ENCODE measurements at regions not wholly inside any gene's neighbourhood (a gene's known extent, or its start where the extent isn't known, plus 50 kb on each side); places are given as distances from the start of the nearest gene placed in this dataset.

DNA sequence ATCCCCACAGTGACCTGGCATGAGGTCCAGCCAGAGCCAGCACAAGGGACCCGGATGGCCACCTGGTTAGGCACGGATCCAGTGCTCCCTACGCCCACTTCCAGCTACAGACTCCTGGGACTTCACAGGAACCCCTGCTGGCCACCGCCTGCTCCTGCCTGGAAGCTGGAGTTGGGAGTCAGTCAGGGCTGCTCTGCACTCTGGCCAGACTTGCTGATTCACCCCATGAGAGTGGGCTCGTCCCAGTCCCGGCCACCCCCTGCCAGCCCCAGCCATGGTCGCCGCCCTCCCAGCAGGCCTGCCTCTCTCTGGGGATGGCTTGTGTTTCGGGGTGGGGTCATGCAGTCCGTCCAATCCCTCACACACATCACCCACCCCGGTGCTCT lies 125.8 kb downstream of the DLL1 start:
- no peak overlapping the region for H3K27ac ChIP-seq
- DNase-seq (ENCODE audit: low read depth, low spot score) = no peak

DNA sequence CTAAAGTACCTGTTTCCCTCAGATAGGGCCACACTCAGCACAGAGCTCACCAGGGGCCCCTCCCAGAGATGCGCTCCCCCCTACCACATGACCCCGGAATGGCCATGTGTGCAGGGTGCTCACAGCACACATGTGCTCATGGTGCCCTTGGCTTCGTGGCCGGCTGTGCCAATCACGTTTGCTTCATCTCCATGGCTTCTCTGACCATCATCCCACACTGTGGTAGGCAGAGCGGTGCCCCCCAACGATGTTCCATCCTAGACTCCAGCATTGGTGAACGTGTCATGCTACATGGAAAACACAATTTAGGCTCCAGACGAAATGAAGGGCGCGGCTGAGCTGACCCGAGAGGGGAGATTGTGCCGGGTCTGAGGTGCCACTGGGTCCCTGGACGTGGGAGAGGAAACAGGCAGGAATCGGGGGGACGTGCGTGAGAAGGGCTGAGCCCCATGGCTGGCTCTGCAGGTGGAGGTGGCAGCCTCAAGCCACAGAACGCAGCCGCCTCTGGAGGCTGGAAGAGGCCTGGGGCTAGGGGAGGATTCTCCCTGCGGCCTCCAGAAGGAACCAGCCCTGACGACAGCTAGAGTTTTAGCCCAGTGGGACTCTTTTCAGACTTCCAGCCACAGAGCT lies 126.5 kb downstream of the DLL1 start:
- no peak for DNase-seq (ENCODE audit: low read depth, low spot score)
- no peak overlapping the region for H3K27ac ChIP-seq

DNA sequence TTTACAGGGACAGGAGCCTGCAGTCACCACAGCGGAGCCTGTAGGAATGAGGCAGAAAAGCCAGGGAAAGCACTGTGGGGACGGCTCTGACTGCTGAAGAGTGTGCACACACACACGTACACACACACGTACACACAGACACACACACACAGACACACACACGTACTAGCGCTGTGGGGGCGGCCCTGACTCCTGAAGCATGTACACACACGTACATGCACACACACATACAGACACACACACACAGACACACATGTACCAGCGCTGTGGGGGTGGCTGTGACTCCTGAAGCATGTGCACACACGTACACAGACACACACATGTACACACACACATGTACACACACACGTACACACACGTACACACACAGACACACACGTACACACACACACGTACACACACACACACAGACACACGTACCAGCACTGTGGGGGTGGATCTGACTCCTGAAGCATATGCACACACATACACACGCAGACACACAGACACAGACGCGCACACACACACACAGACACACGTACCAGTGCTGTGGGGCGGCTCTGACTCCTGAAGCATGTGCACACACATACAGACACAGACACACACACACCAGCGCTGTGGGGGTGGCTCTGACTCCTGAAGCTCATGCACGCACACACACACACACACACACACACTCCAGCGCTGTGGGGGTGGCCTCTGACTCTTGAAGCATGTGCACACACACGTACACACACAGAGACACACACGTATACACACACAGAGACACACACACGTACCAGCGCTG lies 127.3 kb downstream of the DLL1 start:
- no peak for DNase-seq (ENCODE audit: low read depth, low spot score)
- H3K27ac ChIP-seq = no peak overlapping the region

DNA sequence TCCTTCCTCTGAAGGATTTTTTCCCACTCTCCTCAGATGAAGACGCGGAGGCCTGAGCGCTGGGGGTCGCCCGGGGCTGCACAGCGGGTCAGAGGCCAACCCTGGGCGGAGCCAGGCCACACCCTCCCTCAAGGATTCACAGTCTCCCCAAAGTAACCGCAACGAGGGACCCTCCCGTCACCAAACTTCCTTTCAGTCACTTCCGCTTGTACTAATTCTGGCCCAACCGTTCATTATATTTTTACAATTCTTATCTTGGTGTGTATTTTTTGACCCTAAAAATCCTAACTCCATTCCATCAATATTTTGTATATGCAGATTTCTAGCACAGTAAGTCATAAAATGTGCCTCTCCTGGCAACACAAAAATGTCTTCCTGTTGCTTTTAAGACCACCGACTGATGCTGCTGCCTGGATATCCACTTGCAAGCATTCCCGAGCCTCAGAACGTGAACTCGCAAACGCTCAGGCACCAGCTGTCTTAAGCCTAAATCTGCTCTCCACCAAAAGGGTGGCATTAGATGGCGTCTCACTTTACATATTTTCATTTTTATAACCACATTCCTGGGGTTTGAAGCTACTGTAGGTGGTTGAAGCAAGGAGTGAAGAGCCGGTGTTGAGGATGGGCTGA lies 128.0 kb downstream of the DLL1 start:
- no peak for DNase-seq (ENCODE audit: low read depth, low spot score)
- H3K27ac ChIP-seq = no peak overlapping the region

DNA sequence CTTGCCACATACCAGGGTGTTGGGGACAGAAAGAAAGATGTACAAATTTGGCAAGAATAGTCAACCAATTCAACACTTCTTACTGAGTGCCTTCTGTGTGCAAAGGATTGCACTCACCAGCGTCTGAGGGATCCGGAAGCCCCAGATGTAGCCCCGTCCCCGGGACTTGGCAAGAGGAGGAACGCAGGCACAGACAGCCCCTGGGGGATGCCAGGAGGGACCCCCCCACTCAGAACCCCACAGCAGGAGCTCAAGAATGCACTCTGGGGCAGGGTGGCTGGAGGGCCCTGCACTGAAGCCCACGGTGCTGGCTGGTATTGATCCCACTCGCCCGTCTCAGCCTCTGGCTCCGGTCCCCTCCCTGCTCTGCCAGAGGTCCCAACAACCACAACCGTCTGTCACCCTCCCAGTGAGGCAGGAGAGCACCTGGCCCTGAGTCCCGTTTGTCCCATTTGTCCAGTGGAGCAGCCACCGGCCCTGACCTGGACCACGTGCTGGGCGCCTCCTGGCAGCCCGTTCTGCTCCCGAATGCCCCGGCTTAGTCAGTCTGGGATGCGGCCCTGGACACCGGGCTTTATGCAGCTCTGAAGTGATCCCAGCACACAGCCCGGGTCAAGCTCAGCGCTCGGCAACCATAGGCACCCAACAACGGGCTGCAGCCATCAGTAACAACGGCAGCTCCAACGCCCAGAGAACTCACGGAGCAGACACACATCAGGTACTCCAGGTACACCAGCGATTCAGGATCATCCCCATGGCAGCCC lies 128.7 kb downstream of the DLL1 start:
- no peak for DNase-seq (ENCODE audit: low read depth, low spot score)
- H3K27ac ChIP-seq = no peak overlapping the region

DNA sequence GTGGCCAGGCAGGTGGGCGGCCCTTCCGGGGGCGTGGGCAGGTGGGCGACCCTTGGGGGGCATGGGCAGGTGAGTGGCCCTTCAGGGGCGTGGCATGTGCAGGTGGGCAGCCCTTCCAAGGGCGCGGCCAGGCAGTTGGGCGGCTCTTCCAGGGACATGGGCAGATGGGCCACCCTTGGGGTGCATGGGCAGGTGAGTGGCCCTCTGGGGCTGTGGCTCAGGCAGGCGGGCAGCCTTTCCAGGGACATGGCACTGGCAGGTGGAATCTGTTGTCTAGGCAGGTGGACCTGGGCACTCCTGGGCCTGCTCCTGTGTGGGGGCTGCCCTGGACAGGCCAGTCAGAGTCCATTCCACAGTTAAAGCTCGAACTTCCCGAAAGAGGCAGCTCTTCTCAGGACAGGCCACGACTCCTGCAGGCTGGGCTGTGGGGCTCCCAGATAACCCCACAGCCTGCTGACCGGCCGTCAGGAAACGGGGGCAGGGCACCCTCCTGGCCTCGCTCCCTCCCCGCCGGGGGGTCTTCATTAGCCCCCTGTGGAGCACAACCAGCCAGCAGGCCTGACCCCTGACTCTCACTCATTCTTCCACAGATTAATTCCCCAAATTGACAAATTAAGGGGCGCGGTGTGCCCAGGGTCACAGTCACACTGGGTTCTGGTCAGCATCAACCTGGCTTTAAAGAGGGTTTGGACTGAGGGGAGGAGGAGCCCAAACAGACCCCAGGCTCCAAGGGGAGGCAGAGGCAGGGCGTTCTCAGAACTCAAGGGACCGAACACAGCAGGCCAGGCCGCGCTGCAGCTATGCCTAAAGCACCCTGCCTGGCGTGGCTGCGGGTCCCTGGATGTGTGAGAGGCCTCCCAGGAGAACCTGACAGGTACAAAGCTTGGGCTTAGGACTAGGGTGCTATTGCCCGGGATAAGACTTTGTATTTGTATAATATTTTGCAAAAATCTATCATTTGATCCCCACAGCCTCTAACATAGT lies 130.0 kb downstream of the DLL1 start:
- no peak for DNase-seq (ENCODE audit: low read depth, low spot score)
- no peak overlapping the region for H3K27ac ChIP-seq

DNA sequence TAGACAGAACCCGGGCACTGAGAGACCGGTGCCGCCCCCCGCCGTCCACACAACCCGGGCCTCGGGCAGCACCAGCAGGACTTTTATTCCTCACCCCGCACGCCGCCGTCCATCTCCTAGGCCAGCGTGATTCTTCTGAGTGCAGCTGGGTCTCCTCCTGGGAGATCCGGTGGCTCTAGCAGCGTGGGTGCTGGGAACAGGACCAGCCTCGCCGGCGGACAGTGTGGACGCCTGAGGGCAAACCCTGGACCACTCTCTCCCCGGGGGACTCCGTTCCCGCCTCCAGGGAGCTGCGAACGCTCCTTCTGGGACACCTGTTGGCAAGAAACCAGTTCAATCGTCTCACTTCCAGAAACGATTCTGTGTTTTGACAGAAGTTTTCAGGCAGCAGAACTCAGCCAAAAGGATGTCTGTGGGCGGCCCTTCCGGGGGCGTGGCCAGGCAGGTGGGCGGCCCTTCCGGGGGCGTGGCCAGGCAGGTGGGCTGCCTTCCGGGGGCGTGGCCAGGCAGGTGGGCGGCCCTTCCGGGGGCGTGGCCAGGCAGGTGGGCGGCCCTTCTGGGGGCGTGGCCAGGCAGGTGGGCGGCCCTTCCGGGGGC lies 130.7 kb downstream of the DLL1 start:
- no peak overlapping the region for H3K27ac ChIP-seq
- no peak for DNase-seq (ENCODE audit: low read depth, low spot score)

DNA sequence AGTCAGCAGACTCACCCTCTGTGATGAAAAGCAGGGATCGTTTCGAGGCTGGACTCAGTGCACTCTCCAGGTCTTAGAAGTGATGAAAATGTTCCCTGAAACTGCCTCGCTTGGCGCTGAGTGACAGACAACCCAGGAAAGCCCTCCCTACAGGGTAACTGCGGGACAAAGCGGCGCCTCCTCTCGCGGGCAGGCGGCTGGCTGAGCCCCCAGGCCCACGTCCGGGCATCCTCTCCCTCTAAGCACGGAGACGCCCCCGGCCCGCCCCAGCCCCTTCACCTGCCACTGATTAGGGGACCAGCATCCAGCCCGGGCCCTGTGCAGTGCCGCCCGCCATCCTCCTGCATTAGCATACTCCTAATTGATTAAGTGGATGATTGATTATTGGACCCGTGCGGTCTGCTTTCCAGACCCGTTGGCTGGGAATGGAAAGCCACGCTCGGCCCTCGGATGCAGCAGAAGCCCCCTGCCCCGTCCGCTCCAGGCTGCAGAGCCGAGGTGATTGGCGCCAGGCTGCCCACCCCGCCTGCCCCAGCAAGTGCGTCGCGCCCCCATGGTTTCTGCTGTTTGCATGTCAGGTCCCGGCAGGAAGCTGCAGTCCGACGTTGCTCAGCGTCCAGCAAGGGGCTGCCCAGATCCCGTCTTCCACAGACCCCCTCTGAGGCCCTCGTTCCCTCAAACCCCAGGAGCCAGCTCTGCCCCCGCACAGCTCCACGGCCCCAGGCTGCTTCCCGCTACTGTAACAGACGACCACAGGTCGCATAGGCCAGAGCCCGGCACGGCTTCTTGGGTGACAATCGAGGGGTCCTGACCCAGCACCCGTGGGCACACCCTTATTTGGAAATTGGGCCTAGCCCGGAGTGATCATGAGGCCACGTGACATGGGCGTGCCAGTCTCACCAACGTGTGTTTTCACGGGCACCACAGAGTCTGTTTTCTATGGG lies 131.6 kb downstream of the DLL1 start:
- no peak overlapping the region for H3K27ac ChIP-seq
- no peak for DNase-seq (ENCODE audit: low read depth, low spot score)

DNA sequence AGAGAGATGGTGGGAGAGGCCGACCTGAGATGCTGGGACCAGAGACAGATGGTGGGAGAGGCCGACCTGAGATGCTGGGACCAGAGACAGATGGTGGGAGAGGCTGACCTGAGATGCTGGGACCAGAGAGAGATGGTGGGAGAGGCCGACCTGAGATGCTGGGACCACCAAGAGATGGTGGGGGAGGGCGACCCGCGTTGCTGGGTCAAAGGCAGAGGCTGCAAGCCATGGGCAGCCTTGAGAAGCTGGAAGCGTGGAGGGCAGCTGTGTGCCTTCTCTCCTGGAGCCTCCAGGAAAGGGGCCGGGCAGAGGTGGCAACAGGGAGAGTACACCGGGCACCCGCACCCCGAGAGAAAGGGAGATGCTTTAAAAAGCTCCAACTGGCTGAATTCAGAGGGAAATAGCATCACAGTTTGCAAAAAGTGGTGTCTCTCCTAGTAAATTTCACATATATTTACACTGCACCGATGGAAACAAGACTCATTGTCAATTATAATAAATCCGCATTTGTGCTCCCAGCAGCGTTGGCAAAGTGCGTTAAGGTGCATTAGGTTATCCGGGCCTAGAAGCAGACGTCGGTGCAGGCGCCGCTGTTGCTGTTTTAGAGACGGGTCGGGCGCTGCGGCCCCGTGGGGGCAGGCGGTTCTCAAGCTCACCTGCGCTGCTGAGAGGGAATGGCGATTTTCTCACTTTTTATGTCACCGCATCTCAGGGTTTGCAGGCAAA lies 132.4 kb downstream of the DLL1 start:
- no peak for DNase-seq (ENCODE audit: low read depth, low spot score)
- no peak overlapping the region for H3K27ac ChIP-seq

DNA sequence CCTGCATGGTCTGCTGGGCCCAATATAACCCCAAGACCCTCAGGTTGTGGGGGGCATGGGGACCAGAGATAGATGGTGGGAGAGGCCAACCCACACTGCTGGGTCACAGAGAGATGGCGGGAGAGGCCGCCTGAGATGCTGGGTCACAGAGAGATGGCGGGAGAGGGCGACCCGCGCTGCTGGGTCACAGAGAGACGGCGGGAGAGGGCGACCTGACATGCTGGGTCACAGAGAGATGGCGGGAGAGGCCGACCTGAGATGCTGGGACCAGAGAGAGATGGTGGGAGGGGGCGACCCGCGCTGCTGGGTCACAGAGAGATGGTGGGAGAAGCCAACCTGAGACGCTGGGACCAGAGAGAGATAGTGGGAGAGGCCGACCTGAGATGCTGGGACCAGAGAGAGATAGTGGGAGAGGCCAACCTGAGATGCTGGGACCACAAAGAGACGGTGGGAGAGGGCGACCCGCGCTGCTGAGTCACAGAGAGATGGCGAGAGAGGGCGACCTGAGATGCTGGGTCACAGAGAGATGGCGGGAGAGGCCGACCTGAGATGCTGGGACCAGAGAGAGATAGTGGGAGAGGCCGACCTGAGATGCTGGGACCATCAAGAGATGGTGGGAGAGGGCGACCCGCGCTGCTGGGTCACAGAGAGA lies 133.2 kb downstream of the DLL1 start:
- DNase-seq (ENCODE audit: low read depth, low spot score) = no peak
- H3K27ac ChIP-seq = no peak overlapping the region

DNA sequence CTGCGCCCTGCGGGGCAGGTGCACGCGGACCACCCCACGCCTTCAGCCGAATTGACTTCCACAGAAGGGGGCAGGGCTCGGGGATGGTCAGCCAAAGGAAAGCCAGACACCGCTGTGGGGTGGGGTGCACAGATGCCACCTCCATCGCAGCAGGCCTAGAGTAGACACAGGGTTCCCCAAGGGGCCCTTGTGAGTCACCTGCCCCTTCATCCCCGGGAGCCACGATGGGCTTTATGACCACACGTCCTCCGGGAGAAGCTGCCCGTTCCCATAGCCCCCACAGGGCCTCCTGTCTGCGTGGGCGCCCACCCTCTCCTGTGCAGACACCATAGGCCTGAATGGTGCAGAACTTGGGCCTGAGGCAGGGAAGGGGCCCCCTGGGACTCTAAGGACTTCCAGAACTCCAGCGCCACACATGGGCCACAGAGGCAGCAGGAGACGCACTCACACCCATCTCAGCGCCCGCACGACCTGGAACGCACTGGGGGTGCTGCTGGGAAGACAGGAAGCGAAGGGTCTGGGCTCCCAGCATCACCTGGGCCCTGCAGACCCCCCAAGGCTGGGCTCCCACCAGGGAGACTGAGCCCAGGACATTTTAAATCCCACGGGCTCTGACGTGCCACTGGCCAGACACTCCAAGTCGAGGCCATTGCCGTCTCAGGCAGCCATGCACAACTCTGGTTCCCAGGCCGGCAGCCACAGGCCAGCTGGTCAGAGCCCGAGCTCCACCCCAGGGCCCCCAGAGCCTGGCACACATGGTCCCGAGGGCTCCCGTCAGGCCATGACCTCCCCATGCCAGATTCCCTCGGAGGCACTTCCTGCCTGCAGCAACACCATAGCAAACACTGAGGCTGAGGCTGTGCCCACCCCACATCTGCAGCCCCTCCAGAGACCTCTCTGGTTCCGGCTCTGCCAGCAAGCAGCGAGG lies 134.2 kb downstream of the DLL1 start:
- DNase-seq (ENCODE audit: low read depth, low spot score) = no peak
- H3K27ac ChIP-seq = no peak overlapping the region

DNA sequence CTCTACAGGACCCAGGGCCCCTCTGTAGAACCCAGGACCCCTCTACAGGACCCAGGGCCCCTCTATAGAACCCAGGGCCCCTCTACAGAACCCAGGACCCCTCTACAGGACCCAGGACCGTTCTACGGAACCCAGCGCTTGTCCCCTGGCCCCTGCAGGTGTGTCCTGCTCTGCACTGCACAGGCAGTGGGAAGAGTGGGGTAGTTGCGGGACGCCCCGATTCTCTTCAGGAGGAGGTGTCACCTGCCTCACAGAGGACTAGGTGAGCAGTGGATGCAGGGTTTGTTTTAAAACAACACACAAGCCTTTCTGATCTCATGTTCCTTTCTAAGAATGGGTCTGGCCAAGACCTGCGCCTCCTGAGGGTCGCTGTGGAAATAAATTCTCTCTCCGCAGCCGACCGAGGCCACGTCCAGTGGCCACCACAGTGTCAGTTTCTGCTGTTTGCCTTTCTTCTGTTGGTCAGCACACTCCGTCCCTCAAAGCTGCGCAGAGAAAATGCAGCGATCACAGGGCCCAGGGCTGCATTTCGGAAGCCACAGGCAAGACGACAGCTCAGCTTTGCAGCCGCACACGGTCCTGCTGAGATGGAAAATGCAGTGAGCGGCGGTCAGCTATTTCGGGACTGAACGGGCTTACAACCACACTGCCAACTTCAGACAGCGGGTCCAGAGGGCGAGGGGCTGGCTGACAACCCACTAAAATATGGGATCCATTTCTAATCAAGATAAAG lies 135.2 kb downstream of the DLL1 start:
- DNase-seq (ENCODE audit: low read depth, low spot score) = no peak
- H3K27ac ChIP-seq = no peak overlapping the region

DNA sequence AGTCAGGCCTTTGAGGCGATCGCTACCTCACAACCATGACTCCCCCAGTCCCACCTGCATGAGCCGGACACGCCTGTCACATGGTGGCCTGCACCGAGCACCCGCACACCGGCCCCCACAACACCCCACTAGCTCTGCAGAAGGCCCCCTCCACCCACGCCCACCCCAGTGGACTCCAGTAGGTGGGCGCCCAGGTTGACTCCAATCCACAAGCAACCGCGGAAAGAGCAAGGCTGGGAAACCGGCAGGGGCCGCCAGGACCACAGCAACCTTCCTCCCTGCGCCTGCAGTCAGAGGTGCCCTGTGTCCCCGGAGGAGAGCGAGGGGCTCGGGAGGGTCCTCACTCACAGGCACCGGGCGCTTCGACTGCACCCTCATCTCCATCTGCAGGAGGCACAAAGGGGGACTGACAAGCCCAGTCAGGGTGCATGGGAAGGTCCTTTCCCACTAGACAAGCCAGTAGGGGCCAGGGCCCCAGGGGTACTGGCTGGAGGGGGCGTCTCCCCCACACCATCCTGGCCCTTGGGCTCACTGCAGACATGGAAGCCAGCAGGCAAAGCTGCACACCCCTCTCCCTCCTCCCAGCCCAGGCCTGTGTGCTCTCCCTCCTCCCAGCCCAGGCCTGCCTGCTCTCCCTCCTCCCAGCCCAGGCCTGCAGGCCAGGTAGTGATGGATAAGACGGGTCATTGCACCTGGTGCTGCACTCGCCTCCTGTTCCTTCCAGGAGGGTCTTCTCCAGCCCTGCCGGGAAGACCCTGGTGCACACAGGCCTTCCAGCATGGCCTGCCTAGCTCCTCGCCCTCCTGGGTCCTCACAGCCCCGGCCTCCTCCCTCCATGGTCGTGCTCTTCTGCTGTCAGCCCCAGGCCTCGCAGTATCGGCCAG lies 137.2 kb downstream of the DLL1 start:
- no peak overlapping the region for H3K27ac ChIP-seq
- DNase-seq (ENCODE audit: low read depth, low spot score) = no peak

DNA sequence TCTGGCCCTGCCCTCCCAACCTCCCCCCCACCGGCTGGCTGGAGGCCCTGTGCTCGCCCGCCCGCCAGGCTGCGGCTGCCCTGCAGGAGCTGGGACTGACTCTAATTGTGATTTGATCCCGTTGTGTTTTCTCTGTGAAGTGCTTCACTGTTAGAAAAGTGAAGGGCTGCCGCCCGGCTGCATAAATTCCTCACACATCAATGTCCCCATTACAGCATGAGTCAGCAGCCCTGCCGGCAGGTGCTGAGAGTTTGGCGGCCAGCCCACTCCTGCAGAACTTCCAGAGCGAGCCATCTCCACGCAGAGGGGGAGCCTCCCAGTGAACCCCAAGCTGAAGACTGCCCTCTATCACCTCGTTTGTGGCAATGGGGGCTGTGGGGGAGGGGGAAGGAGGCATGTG lies 137.9 kb downstream of the DLL1 start:
- peak; percentile 10 for DNase-seq (ENCODE audit: low read depth, low spot score)
- H3K27ac ChIP-seq = no peak overlapping the region
